Loucy (cell line): ENCODE measurements at regions not wholly inside any gene's neighbourhood (a gene's known extent, or its start where the extent isn't known, plus 50 kb on each side); places are given as distances from the start of the nearest gene placed in this dataset.

Experiments used
- CTCF ChIP-seq: fragments of 200-600 bp; sonication (generic); conservative IDR thresholded peaks from 2 replicates; pipeline ENCODE4 v1.5.1; 2014; ENCODE audit warnings: mild to moderate bottlenecking, antibody characterized with exemption, low read length
- EZH2phosphoT487 ChIP-seq: fragments of 200-600 bp; IDR thresholded peaks from 2 replicates; pipeline ENCODE4 v1.6.1; 2018; ENCODE audit warnings: antibody characterized with exemption, mild to moderate bottlenecking, moderate library complexity, borderline replicate concordance

GRCh38 chr6:1178590-1178989 lies 133.3 kb upstream of the FOXQ1 start:
- no peak for TF ChIP-seq CTCF
- no peak for TF ChIP-seq EZH2phosphoT487
